Cardiac septum (tissue), 1 donor: ENCODE measurements at regions not wholly inside any gene's neighbourhood (a gene's known extent, or its start where the extent isn't known, plus 50 kb on each side); places are given as distances from the start of the nearest gene placed in this dataset.

Source experiments
- DNase-seq: peaks from one replicate; pipeline ENCODE4 v3.0.0-alpha.2; 2020; ENCODE audit warnings: low spot score
- intact Hi-C: fragments of 100-400 bp; cut with DNase I; formaldehyde crosslinking; loops from one replicate; pipeline ENCODE4 v1.14.0; 2022
- donor health status: DM: no; HTN: no; CAD: no.

DNA sequence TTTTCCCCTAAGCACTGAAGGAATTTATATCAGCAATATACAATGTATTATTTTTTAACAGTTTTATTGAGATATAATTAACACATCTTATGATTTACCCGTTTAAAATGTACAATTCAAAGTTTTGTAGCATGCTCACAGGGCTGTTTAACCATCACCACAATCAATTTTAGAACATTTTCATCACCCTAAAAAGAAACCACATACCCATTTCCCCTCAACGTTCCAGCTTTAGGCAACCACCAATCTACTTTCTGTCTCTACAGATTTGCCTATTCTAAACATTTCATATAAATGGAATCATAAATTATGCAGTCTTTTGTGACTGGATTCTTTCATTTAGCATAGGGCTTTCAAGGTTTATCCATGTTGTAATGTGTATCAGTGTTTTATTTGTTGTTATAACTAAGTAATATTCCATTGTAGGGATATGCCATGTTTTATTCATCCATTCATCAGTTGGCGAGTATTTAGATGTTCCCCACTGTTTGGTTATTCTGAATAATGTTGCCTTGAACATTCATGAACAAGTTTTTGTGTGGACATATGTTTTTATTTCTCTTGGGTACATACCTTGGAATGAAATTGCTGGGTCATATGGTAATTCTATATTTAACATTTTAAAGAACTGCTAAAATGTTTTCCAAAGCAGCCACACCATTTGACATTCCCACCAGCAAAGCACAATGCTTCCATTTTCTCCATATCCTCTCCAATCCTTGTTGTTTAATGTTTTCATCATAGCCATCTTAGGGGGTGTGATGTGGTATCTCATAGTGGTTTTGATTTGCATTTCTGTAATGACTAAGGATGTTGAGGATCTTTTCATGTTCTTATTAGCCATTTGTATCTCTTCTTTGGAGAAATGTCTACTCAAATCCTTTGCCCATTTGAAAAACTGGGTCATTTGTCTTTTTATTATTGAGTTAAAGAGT lies 188.5 kb downstream of the TM2D1 start:
- intact Hi-C loops = no loop called here
- no peak for DNase-seq

GRCh38 chr1:61534847-61535246 lies 190.1 kb downstream of the TM2D1 start:
- intact Hi-C loops = no loop called here

DNA sequence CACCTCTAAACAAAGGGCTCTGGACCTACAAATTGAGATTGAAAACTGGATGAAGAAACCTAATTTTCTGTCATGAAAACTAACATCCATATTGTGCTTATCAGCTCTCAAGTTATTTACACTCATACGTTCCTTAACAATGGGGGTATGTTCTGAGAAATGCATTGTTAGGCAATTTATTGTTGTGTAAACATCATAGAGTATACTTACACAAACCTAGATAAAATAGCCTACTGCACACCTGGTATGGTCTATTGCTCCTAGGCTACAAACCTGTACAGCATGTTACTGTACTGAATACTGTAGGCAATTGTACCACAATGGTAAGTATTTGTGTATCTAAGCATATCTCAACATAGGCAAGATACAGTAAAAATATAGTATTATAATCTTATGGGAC lies 191.4 kb downstream of the TM2D1 start:
- no peak for DNase-seq
- intact Hi-C loops = no loop called here

More at GRCh38 chr1:61534847-61535246, 190.1 kb downstream of the TM2D1 start:
- no peak for DNase-seq

- intact Hi-C loops = no loop called here
- no peak for DNase-seq
Observed at GRCh38 chr1:61531716-61532115, 193.2 kb downstream of the TM2D1 start.

DNA sequence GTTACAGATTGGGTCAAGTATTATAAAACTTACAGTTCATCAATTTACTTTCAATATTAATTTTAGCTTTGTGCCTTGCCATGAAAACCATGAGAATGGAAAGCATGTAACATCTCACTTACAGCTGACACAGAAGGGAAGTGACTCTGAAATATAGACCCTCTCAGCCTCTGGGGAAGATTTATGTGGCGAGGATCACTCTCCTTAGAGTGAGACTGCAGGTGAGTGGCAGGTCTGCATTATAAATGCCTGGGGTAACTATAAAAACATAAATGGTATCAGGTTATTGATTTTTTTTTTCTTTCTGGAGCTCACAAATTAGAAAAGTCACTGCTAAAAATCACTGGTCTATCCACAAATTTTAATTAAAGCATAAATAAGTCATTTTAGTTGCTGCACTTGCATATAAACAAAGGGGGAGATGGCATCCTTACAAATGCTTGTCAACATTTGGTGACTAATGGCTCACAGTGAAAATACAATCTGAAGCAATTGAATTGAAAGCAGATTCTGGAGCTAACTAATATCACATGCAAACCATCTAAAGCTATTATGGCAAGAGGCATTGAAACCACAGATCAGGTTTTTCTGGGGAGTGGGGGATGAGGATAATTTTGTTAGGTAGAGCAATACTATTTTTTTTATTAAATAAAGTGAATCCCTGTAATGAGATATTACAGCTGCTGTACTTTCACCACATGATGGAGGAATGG lies 200.9 kb downstream of the TM2D1 start:
- DNase-seq = no peak
- intact Hi-C loops = no loop called here

GRCh38 chr1:61523229-61523628 lies 201.7 kb downstream of the TM2D1 start:
- intact Hi-C loops = no loop called here
- DNase-seq = no peak

GRCh38 chr1:61520401-61520800 lies 204.5 kb downstream of the TM2D1 start:
- intact Hi-C loops = no loop called here
- no peak for DNase-seq

GRCh38 chr1:61519631-61520030 lies 205.3 kb downstream of the TM2D1 start:
- intact Hi-C loops = no loop called here
- DNase-seq = no peak

DNA sequence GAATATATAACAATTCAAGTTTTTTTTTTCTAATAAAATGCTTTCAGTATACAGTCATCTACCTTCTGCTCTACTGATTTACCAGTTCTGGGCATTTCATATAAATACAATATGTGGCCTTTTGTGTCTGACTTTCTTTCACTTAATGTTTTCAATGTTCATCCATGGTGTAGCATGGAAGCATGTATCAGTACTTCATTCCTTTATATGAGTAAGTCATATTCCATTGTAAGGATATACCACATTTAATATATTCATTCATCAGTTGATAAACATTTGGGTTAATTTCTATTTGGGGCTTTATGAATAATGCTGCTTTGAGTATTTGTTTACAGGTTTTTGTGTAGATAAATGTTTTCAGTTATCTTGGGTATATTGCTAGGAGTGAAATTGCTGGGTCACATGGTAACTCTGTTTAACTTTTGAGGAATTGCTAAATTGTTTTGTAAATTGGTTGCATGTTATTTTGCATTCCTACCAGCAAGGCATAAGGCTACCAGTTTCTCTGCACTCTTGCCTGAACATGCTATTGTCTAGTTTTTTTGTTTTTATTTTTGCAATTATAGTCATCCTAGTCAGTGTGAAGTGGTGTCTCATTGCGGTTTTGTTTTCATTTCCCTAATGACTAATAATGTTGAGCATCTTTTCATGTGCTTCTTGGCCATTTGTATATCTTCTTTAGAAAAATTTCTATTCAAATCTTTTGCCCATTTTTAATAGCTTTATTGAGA lies 206.1 kb downstream of the TM2D1 start:
- intact Hi-C loops = no loop called here

DNA sequence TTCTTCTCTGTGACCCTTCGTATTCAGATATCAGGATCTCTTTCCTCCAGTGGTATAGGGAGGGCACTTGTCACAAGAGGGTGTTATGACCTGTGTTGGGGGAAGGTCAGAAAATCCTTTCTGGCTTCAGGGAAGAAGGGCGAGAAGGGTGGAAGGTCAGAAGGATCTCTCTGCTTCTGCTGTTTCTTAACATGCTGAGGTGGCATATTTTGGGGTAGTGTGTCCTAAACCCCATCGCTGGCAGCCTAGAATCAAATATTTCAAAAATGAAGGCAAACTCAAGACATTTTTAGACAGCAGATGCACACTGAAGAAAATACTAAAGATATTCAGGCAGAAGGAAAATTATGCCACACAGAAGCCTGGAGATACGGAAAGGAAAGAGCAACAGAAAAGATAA lies 207.6 kb downstream of the TM2D1 start:
- no peak for DNase-seq
- intact Hi-C loops = no loop called here

More for the DNA sequence above, 206.1 kb downstream of the TM2D1 start:
- DNase-seq = no peak

DNA sequence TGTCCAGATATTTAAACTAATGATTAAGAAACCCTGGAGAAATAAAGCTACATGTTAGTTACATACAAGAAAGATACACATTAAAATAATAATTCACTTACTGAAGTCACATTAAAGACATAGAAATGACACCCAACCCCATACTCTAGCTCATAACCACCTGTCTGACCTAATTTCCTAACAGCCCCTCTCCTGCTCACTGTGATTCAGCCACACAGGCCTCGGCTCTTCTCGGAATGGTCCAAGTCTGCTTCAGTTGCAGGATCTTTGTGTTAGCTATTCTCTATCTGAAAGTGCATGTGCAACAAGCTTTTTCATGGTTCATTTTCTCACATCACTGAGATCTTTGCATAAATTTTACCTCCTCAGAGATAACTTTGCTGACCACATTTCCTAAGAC lies 209.8 kb downstream of the TM2D1 start:
- intact Hi-C loops = no loop called here
- no peak for DNase-seq
